GM12873 (cell line): ENCODE measurements at regions not wholly inside any gene's neighbourhood (a gene's known extent, or its start where the extent isn't known, plus 50 kb on each side); places are given as distances from the start of the nearest gene placed in this dataset.

Source experiments
- TF ChIP-seq, protein P1 (sequence below): IDR thresholded peaks from 2 replicates; pipeline ENCODE4 v1.5.1; 2012; ENCODE audit warnings: low read depth, mild to moderate bottlenecking, moderate library complexity, low read length, control low read depth; ENCODE audit not compliant: insufficient read depth; ENCODE audit errors: missing control alignments

- TF ChIP-seq, protein P1, sequence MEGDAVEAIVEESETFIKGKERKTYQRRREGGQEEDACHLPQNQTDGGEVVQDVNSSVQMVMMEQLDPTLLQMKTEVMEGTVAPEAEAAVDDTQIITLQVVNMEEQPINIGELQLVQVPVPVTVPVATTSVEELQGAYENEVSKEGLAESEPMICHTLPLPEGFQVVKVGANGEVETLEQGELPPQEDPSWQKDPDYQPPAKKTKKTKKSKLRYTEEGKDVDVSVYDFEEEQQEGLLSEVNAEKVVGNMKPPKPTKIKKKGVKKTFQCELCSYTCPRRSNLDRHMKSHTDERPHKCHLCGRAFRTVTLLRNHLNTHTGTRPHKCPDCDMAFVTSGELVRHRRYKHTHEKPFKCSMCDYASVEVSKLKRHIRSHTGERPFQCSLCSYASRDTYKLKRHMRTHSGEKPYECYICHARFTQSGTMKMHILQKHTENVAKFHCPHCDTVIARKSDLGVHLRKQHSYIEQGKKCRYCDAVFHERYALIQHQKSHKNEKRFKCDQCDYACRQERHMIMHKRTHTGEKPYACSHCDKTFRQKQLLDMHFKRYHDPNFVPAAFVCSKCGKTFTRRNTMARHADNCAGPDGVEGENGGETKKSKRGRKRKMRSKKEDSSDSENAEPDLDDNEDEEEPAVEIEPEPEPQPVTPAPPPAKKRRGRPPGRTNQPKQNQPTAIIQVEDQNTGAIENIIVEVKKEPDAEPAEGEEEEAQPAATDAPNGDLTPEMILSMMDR: no peak
Observed at GRCh38 chr4:162634390-162634789, 470.6 kb upstream of the FSTL5 start.

DNA sequence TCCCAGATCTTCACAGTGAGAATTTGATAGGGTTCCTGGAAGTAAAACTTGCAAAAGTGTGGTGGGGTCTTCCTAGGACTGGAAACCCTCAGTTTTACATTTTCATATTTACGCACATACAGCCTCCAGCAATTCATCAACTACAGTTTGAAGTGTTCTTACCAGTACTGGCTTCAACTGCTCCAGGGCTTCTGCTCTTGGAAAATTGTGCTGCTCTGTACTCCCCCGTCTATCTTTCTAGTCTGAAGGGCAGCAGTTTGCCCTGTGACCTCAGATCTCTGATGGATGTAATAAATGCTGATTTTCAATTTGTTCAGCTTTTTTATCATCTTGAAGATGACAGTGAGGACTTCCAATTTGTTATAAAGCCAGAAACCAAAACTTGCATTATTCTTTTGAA is 458.9 kb upstream of the FSTL5 start:
- TF ChIP-seq, protein P1: no peak

DNA sequence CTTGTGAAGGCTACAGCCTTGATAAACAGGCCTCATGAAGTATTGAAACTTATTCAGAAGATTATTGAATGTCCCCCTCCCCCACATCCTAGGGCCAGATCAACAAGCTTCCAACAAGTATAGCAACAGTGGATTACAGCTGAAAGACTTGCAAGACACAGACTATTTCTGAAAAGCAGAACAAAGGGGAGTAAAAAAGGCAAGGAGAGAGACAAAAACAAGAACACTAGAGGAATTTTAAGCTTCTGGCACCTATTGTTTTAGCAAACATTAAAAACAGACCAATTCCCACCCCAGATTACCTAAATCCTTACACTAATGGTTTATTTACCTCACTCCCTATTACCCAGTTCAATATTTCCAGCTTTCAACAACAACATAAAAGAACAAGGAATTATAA is 446.3 kb upstream of the FSTL5 start:
- TF ChIP-seq, protein P1: no peak

GRCh38 chr4:162586266-162586665 is 422.5 kb upstream of the FSTL5 start:
- TF ChIP-seq, protein P1: no peak

GRCh38 chr4:162582180-162582579 is 418.4 kb upstream of the FSTL5 start:
- TF ChIP-seq, protein P1: no peak

- TF ChIP-seq, protein P1: no peak
Observed at GRCh38 chr4:162565730-162566129, 401.9 kb upstream of the FSTL5 start.

DNA sequence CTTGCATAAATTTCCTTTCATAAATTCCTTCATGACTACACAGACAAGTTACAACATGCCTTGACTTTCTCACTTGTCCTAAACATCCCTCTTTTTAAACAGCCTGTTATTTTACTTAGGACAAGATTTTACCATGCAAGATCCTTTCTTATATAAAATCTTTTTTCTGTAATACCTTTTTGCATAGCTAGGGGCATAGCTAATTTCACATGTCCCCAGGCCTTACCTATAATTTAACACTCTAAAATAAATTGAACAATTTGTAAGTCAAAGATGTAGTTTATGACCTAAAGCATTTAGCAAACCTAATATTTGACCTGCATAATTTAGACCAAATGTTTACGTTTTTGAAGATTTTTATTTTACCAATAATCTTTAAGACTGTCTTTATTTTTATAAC is 396.3 kb upstream of the FSTL5 start:
- TF ChIP-seq, protein P1: no peak
